Right atrium auricular region (tissue), 2 donors: ENCODE measurements at regions not wholly inside any gene's neighbourhood (a gene's known extent, or its start where the extent isn't known, plus 50 kb on each side); places are given as distances from the start of the nearest gene placed in this dataset.

Experiments
- DNase-seq: peaks from one replicate; pipeline ENCODE4 v3.0.0-alpha.2; 2019; ENCODE audit warnings: low spot score
- H3K27ac ChIP-seq, 2 donors: fragments of 200-600 bp; sonication (generic); 1 replicate in 1 of 2; 2 replicates in 1 of 2; pipeline ENCODE4 v1.5.1; 2016 to 2019
- H3K27me3 ChIP-seq, 2 donors: fragments of 200-600 bp; sonication (generic); one replicate each; pipeline versions ENCODE4 v1.5.1 to v1.6.0; 2017 to 2019
- H3K36me3 ChIP-seq: fragments of 200-600 bp; sonication (generic); one replicate; pipeline ENCODE4 v1.5.1; 2016
- H3K4me1 ChIP-seq, 2 donors: fragments of 200-600 bp; sonication (generic); one replicate each; pipeline versions ENCODE4 v1.5.1 to v1.6.0; 2017 to 2019
- H3K4me3 ChIP-seq, 2 donors: fragments of 200-600 bp; sonication (generic); 1 replicate in 1 of 2; 2 replicates in 1 of 2; pipeline ENCODE4 v1.5.1; 2017 to 2019; ENCODE audit warnings: mild to moderate bottlenecking in 1 of 2, moderate library complexity in 1 of 2
- H3K9me3 ChIP-seq, 2 donors: fragments of 200-600 bp; sonication (generic); one replicate each; pipeline ENCODE4 v1.5.1; 2019
- TF ChIP-seq, protein P1 (sequence below), 2 donors: fragments of 200-600 bp; sonication (generic); IDR thresholded peaks; one replicate each; pipeline ENCODE4 v1.5.1; 2019; ENCODE audit warnings: antibody characterized with exemption in 2 of 2

DNA sequence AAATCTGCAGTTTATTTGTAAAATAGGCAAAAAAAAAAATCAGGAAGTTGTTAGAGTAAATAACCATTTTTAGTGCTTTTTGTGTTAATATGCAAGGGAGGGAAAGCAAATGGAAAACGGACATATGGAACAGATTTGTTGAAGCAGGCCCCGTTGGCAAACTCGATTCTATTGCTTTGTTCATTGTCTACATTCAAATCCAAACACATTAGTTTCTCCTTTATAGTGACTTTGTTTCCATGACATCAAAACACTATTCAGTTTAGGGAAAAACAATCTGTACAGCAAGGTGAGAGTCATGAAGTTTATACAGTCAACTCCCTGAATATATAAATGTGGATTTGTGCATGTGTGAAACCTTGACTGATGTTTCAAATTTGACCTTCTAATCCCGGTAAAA, 142.2 kb downstream of the FAM47A start:
- Histone ChIP-seq H3K27me3 (no peaks in the 10 kb centered on the region), H3K4me1 (no peaks in the 10 kb centered on the region), H3K4me3 (no peak overlapping the region), H3K27ac (no peak overlapping the region), H3K36me3 (no peaks in the 10 kb centered on the region), H3K9me3 (no peaks in the 10 kb centered on the region)
- TF ChIP-seq, protein P1, sequence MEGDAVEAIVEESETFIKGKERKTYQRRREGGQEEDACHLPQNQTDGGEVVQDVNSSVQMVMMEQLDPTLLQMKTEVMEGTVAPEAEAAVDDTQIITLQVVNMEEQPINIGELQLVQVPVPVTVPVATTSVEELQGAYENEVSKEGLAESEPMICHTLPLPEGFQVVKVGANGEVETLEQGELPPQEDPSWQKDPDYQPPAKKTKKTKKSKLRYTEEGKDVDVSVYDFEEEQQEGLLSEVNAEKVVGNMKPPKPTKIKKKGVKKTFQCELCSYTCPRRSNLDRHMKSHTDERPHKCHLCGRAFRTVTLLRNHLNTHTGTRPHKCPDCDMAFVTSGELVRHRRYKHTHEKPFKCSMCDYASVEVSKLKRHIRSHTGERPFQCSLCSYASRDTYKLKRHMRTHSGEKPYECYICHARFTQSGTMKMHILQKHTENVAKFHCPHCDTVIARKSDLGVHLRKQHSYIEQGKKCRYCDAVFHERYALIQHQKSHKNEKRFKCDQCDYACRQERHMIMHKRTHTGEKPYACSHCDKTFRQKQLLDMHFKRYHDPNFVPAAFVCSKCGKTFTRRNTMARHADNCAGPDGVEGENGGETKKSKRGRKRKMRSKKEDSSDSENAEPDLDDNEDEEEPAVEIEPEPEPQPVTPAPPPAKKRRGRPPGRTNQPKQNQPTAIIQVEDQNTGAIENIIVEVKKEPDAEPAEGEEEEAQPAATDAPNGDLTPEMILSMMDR (IDR thresholded peaks at IDR 0.05), result no peak
- no peak for DNase-seq

DNA sequence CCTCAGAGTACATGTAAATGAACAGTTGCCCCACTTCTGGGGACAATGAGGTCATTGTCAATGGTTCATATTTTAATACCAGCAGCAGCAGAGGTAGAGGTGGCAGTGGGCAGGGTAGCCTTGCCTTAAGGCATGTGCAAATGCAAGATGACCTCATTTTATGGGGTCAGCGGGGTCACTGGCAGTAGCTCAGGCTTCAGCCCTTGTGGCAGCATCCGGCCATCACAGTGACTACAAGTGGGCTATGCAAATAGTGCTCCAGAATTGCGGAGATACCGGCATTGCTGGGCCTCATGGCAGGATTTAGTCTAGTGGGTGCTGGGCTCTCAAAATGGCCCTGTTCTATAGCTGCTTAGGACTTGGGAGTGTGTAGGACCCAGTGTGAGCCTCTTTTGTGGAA, 144.7 kb downstream of the FAM47A start:
- no peaks in the 10 kb centered on the region for H3K4me1 ChIP-seq
- no peak overlapping the region for H3K27ac ChIP-seq
- DNase-seq, result no peak
- H3K4me3 ChIP-seq, result no peak overlapping the region
- no peaks in the 10 kb centered on the region for H3K9me3 ChIP-seq
- H3K36me3 ChIP-seq, result no peaks in the 10 kb centered on the region
- no peaks in the 10 kb centered on the region for H3K27me3 ChIP-seq
- TF ChIP-seq, protein P1 (IDR thresholded peaks at IDR 0.05), result no peak

DNA sequence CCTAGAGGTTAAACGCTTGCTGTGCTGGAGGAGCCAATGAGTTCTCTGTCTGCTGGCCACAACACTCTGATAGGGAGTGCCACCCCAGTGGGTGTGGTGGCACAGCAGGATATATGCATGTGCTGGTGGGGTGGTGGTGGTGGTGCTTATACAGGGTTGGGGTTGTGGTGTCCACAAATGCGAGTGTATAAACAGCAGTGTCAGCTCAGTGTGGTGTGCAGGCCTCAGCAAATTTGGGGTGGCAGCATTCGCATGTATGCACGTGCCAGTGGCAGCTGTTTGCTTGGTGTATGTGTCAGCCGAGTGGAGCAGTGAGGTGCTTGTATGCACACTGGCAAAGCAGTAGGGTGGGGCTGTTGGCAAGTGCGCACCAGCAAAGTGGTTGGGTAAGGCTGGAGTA, 157.4 kb downstream of the FAM47A start:
- TF ChIP-seq, protein P1 (IDR thresholded peaks at IDR 0.05), result no peak
- Histone ChIP-seq H3K36me3 (no peaks in the 10 kb centered on the region), H3K27me3 (no peaks in the 10 kb centered on the region), H3K27ac (no peak overlapping the region), H3K4me1 (no peaks in the 10 kb centered on the region), H3K4me3 (no peak overlapping the region), H3K9me3 (no peaks in the 10 kb centered on the region)
- no peak for DNase-seq

DNA sequence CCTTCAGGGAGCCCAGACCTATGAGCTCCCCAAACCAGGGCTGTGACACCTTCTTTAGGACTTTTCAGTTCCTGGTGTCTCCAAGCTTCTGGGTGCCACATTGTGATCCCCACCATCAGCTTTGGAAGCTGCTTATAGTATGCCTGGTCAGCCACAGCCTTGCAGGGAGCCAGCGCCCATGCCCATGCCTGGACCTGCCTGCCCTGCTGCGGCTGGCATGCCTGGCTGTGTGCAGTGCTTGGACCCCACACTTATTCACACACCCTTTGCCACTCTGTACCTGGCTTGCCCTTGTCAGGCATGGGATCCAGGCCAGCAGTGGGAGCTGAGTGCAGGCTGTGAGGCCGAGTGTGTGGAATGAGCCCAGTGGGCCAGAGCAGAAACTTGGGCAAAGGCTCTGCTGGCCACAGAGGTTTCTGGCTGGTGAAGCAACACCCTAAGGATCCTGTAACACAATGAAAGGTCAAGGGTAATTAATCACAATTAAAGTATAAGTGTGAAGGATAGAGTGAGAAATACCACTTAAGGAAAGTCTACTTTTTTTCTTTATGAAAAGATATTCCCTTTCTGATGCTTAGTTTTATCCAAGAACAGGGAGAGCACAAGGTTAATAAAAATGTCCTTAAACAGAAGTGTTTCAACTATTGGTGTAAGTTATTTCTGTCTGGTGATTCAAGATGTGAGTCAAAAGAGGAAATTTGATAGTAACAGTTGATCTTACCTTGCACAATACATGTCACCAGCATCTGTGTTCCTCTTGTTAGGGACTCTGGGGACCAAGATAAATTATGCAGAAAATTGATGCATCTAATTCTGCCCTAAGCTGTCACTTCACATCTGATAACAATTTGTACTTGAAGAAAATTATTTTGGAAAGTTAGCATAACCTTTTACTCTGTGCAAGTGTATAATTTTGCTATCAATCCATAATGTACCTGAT, 161.8 kb downstream of the FAM47A start:
- Histone ChIP-seq H3K27ac (no peak overlapping the region), H3K36me3 (no peaks in the 10 kb centered on the region), H3K4me3 (no peak overlapping the region), H3K27me3 (no peaks in the 10 kb centered on the region), H3K4me1 (no peaks in the 10 kb centered on the region), H3K9me3 (no peaks in the 10 kb centered on the region)
- no peak for DNase-seq
- TF ChIP-seq, protein P1 (IDR thresholded peaks at IDR 0.05), result no peak

DNA sequence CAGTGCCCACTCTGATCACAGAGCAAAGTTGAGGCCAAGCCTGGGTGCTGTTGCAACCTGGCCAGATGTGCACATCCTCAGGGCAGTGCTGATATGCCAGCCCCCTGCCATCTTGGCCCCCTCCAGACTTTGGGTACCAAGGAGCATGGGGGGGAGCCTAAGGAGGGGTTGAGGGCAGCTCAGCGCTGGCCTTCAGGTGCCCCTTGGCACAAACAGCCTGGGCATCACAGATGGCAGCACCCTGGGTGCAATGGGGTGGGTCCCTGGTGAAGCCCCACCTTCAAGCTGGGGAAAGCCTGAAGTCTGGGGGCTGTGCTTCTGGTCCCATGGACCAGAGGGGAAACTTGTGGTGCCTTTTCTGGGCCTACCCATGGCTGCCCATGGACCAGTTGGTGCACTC, 163.0 kb downstream of the FAM47A start:
- no peak for DNase-seq
- Histone ChIP-seq H3K27me3 (no peaks in the 10 kb centered on the region), H3K27ac (no peak overlapping the region), H3K4me3 (no peak overlapping the region), H3K4me1 (no peaks in the 10 kb centered on the region), H3K36me3 (no peaks in the 10 kb centered on the region), H3K9me3 (no peaks in the 10 kb centered on the region)
- TF ChIP-seq, protein P1 (IDR thresholded peaks at IDR 0.05), result no peak
